Keratinocyte (primary cell): ENCODE measurements at regions not wholly inside any gene's neighbourhood (a gene's known extent, or its start where the extent isn't known, plus 50 kb on each side); places are given as distances from the start of the nearest gene placed in this dataset.
"Not testable (repeated sequence)": the region's sequence is repeated elsewhere in the genome, so short reads cannot be mapped to it uniquely, and the experiment has no call there.

Source experiments
- DNase-seq: peaks from one replicate; pipeline ENCODE4 v3.0.0-alpha.2; 2011; ENCODE audit warnings: low read depth, missing footprints, low spot score
- FAIRE-seq: peaks from 2 replicates; lab custom pipeline; 2011; peaks lifted over from hg19 to GRCh38; lab: Jason Lieb, UNC
- H2AFZ ChIP-seq: 2 replicates; pipeline ENCODE4 v1.6.0; 2012; ENCODE audit warnings: low read length, control low read depth, inconsistent platforms; ENCODE audit not compliant: control insufficient read depth
- H3K27ac ChIP-seq: 2 replicates; pipeline ENCODE4 v1.5.1; 2011; ENCODE audit warnings: low read length; ENCODE audit not compliant: control insufficient read depth, insufficient read depth
- H3K27me3 ChIP-seq: 3 replicates; pipeline ENCODE4 v1.6.0; 2011; ENCODE audit warnings: low read length; ENCODE audit not compliant: control insufficient read depth, insufficient read depth; ENCODE audit errors: extremely low read depth
- H3K36me3 ChIP-seq, 2 experiments: 2 replicates in 1 of 2; 3 replicates in 1 of 2; pipeline ENCODE4 v1.5.1; 2011; ENCODE audit warnings: low read length in 2 of 2, mild to moderate bottlenecking in 1 of 2; ENCODE audit not compliant: control insufficient read depth in 2 of 2, insufficient read depth in 2 of 2; ENCODE audit errors: extremely low read depth in 1 of 2
- H3K4me1 ChIP-seq: 3 replicates; pipeline ENCODE4 v1.5.1; 2011; ENCODE audit warnings: low read length; ENCODE audit not compliant: control insufficient read depth, insufficient read depth; ENCODE audit errors: extremely low read depth
- H3K4me2 ChIP-seq: 3 replicates; pipeline ENCODE4 v1.6.0; 2011; ENCODE audit warnings: low read depth, low read length; ENCODE audit not compliant: control insufficient read depth, insufficient read depth; ENCODE audit errors: extremely low read depth
- H3K4me3 ChIP-seq, 3 experiments: fragments of 200-600 bp in 1 of 3; sonication (generic) in 1 of 3; 2 replicates in 2 of 3; 3 replicates in 1 of 3; pipeline ENCODE4 v1.5.1; 2011 to 2016; ENCODE audit warnings: low read length in 3 of 3, mild to moderate bottlenecking in 3 of 3, control low read depth in 2 of 3, inconsistent platforms in 1 of 3, low read depth in 1 of 3, mixed read lengths in 1 of 3, mixed run types in 1 of 3, moderate library complexity in 1 of 3; ENCODE audit not compliant: control insufficient read depth in 2 of 3, insufficient read depth in 2 of 3; ENCODE audit errors: extremely low read depth in 1 of 3
- H3K79me2 ChIP-seq: 2 replicates; pipeline ENCODE4 v1.6.0; 2012; ENCODE audit warnings: low read length; ENCODE audit not compliant: control insufficient read depth, insufficient read depth
- H3K9ac ChIP-seq: 3 replicates; pipeline ENCODE4 v1.6.0; 2011; ENCODE audit warnings: low read length; ENCODE audit not compliant: control insufficient read depth, insufficient read depth; ENCODE audit errors: extremely low read depth
- H3K9me1 ChIP-seq: 3 replicates; pipeline ENCODE4 v1.6.0; 2011; ENCODE audit warnings: low read length; ENCODE audit not compliant: control insufficient read depth, insufficient read depth; ENCODE audit errors: extremely low read depth
- H3K9me3 ChIP-seq: 2 replicates; pipeline ENCODE4 v1.5.1; 2012; ENCODE audit warnings: low read depth, low read length; ENCODE audit not compliant: control insufficient read depth
- H4K20me1 ChIP-seq: 3 replicates; pipeline ENCODE4 v1.6.0; 2011; ENCODE audit warnings: low read length; ENCODE audit not compliant: control insufficient read depth, insufficient read depth; ENCODE audit errors: extremely low read depth
- CTCF ChIP-seq, 3 experiments: IDR thresholded peaks in 1 of 3; conservative IDR thresholded peaks in 1 of 3; optimal IDR thresholded peaks in 1 of 3; 2 replicates in 2 of 3; 3 replicates in 1 of 3; pipeline versions ENCODE3 to v1.5.1; 2011; ENCODE audit warnings: low read length in 3 of 3, mild to moderate bottlenecking in 3 of 3, moderate library complexity in 2 of 3, control low read depth in 1 of 3, inconsistent platforms in 1 of 3; ENCODE audit not compliant: insufficient read depth in 2 of 3; ENCODE audit errors: extremely low read depth in 1 of 3
- EZH2 ChIP-seq: IDR thresholded peaks from one replicate; pipeline ENCODE4 v1.6.1; 2012; ENCODE audit warnings: inconsistent platforms, mild to moderate bottlenecking, low read length, moderate library complexity
- dilution Hi-C: fragments of 300-500 bp; cut with MboI; formaldehyde crosslinking; loops from one replicate; pipeline ENCODE4 v1.7.0; 2020; ENCODE audit warnings: low sequenced_read_pairs; ENCODE audit not compliant: extremely low pct_ligation_motif_present

GRCh38 chr12:33156042-33156441, 259.5 kb upstream of the PKP2 start:
- no peak for DNase-seq

GRCh38 chr12:33147292-33147691, 250.7 kb upstream of the PKP2 start:
- H3K9me1 ChIP-seq, FAIRE-seq, dilution Hi-C loops, H3K27ac ChIP-seq, H3K79me2 ChIP-seq, H4K20me1 ChIP-seq, H3K27me3 ChIP-seq, H3K4me3 ChIP-seq, H3K9me3 ChIP-seq, H3K4me2 ChIP-seq, H3K36me3 ChIP-seq, H2AFZ ChIP-seq, H3K9ac ChIP-seq, DNase-seq, H3K4me1 ChIP-seq: not testable (repeated sequence)

More at GRCh38 chr12:33156042-33156441, 259.5 kb upstream of the PKP2 start:
- H3K4me2 ChIP-seq, result no peak overlapping the region
- H3K9me1 ChIP-seq, result no peaks in the 10 kb centered on the region
- no peaks in the 10 kb centered on the region for H3K79me2 ChIP-seq
- H4K20me1 ChIP-seq, result no peaks in the 10 kb centered on the region
- dilution Hi-C loops, result no loop called here
- no peak for TF ChIP-seq EZH2
- H3K9me3 ChIP-seq, result no peaks in the 10 kb centered on the region
- no peaks in the 10 kb centered on the region for H3K36me3 ChIP-seq
- no peak for FAIRE-seq
- H3K27me3 ChIP-seq, result no peaks in the 10 kb centered on the region
- no peaks in the 10 kb centered on the region for H3K4me1 ChIP-seq
- no peak overlapping the region for H3K9ac ChIP-seq
- H3K27ac ChIP-seq, result no peak overlapping the region
- no peak overlapping the region for H2AFZ ChIP-seq
- H3K4me3 ChIP-seq, result no peak overlapping the region

- no peak overlapping the region for H3K4me3 ChIP-seq
- H3K9me3 ChIP-seq, result no peaks in the 10 kb centered on the region
- H3K27me3 ChIP-seq, result no peaks in the 10 kb centered on the region
- H3K9me1 ChIP-seq, result no peaks in the 10 kb centered on the region
- no peaks in the 10 kb centered on the region for H4K20me1 ChIP-seq
- TF ChIP-seq CTCF (optimal IDR thresholded peaks at IDR 0.05 in 1 of 3, IDR thresholded peaks at IDR 0.05 in 1 of 3, conservative IDR thresholded peaks at IDR 0.05 in 1 of 3; ENCODE audit: extremely low read depth in 1 of 3, insufficient read depth in 2 of 3, low read length in 3 of 3), result no peak
- no peak for TF ChIP-seq EZH2
- no peak overlapping the region for H3K4me2 ChIP-seq
- no peak overlapping the region for H2AFZ ChIP-seq
- no peak for DNase-seq
- no peaks in the 10 kb centered on the region for H3K79me2 ChIP-seq
- no peaks in the 10 kb centered on the region for H3K36me3 ChIP-seq
- no peak overlapping the region for H3K9ac ChIP-seq
- no peak overlapping the region for H3K27ac ChIP-seq
- no peak for FAIRE-seq
- H3K4me1 ChIP-seq, result no peaks in the 10 kb centered on the region
- dilution Hi-C loops, result no loop called here
Observed at GRCh38 chr12:33129500-33129899, 232.9 kb upstream of the PKP2 start.
